HepG2 (cell line): ENCODE measurements at regions not wholly inside any gene's neighbourhood (a gene's known extent, or its start where the extent isn't known, plus 50 kb on each side); places are given as distances from the start of the nearest gene placed in this dataset.

Experiments used
- ATAC-seq: fragments of 200-7000 bp; cut with Tn5 transposase; 3 replicates; pipeline ENCODE4 v1.9.1; 2020; ENCODE audit warnings: mild to moderate bottlenecking, moderate library complexity
- BruUV-seq: library from RNA; stranded (reverse); fragments of 400-500 nt; replicated peaks from 2 replicates; lab custom pipeline; 2021; lab: Mats Ljungman, UMichigan
- CTCF ChIA-PET: fragments of 300-600 bp; formaldehyde crosslinking; extraction: SDS; loops from one replicate; lab custom pipeline; 2021; ENCODE audit warnings: low total read pairs, inconsistent platforms, low intra/inter-chr PET ratio; lab: Yijun Ruan, JAX
- POLR2A ChIA-PET: fragments of 350-600 bp; sonication (Branson Sonifier 250); formaldehyde crosslinking; loops from one replicate; lab custom pipeline; 2020; ENCODE audit warnings: antibody characterized with exemption, inconsistent platforms; lab: Yijun Ruan, JAX
- DNase-seq: peaks from one replicate; pipeline ENCODE4 v3.0.0-alpha.2; 2015; ENCODE audit warnings: low spot score
- FAIRE-seq: peaks from 3 replicates; lab custom pipeline; 2011; peaks lifted over from hg19 to GRCh38; lab: Jason Lieb, UNC
- H2AFZ ChIP-seq: one replicate; pipeline ENCODE4 v1.6.1; 2011; ENCODE audit warnings: low read length, inconsistent platforms
- H3K27ac ChIP-seq: fragments of 300-600 bp; 3 replicates; pipeline ENCODE4 v1.8.0; 2011; ENCODE audit warnings: mixed run types, mild to moderate bottlenecking, mixed read lengths, low read length, inconsistent platforms; ENCODE audit not compliant: insufficient read depth; ENCODE audit errors: extremely low read length
- H3K27me3 ChIP-seq, 2 experiments: fragments of 200-600 bp in 1 of 2; 2 replicates in 1 of 2; 3 replicates in 1 of 2; pipeline versions ENCODE4 v1.6.0 to v1.8.0; 2011; ENCODE audit warnings: low read length in 2 of 2, mild to moderate bottlenecking in 2 of 2, moderate library complexity in 2 of 2, inconsistent platforms in 1 of 2; ENCODE audit not compliant: insufficient read depth in 2 of 2, control insufficient read depth in 1 of 2
- H3K36me3 ChIP-seq, 2 experiments: fragments of 200-600 bp in 1 of 2; replicated peaks in 1 of 2; 2 replicates in 1 of 2; 3 replicates in 1 of 2; pipeline versions ENCODE4 v1.5.1 to v1.8.0; 2011; ENCODE audit warnings: low read length in 2 of 2, inconsistent platforms in 1 of 2; ENCODE audit not compliant: insufficient read depth in 2 of 2, control insufficient read depth in 1 of 2
- H3K4me1 ChIP-seq: 2 replicates; pipeline ENCODE4 v1.5.1; 2012; ENCODE audit warnings: low read length, inconsistent platforms; ENCODE audit not compliant: insufficient read depth
- H3K4me2 ChIP-seq: 2 replicates; pipeline ENCODE4 v1.6.0; 2011; ENCODE audit warnings: low read depth, low read length, inconsistent platforms
- H3K4me3 ChIP-seq, 3 experiments: fragments of 200-600 bp in 1 of 3; sonication (generic), shearing (Covaris generic) in 1 of 3; replicated peaks in 1 of 3; 2 replicates each; pipeline ENCODE4 v1.5.1; 2011 to 2016; ENCODE audit warnings: low read length in 3 of 3, inconsistent platforms in 2 of 3, low read depth in 2 of 3, mild to moderate bottlenecking in 2 of 3, control low read depth in 1 of 3, mixed read lengths in 1 of 3; ENCODE audit not compliant: insufficient read depth in 1 of 3
- H3K79me2 ChIP-seq: one replicate; pipeline ENCODE4 v1.6.1; 2011; ENCODE audit warnings: low read length, inconsistent platforms; ENCODE audit not compliant: insufficient read depth
- H3K9ac ChIP-seq: 2 replicates; pipeline ENCODE4 v1.6.0; 2011; ENCODE audit warnings: mild to moderate bottlenecking, low read depth, low read length, inconsistent platforms; ENCODE audit not compliant: insufficient read depth
- H3K9me3 ChIP-seq: 2 replicates; pipeline ENCODE4 v1.5.1; 2012; ENCODE audit warnings: mild to moderate bottlenecking, low read length
- H4K20me1 ChIP-seq: 2 replicates; pipeline ENCODE4 v1.6.0; 2011; ENCODE audit warnings: inconsistent platforms, mild to moderate bottlenecking, low read length, moderate library complexity; ENCODE audit not compliant: insufficient read depth
- ATF3 ChIP-seq: sonication (generic); formaldehyde crosslinking; IDR thresholded peaks from 2 replicates; pipeline ENCODE4 v1.4.0; 2020; ENCODE audit warnings: missing genetic modification reagents
- ELK4 ChIP-seq: sonication (generic); formaldehyde crosslinking; IDR thresholded peaks from 2 replicates; pipeline ENCODE4 v1.9.0; 2021; ENCODE audit warnings: missing genetic modification reagents, borderline replicate concordance
- FOXO4 ChIP-seq: sonication (generic); formaldehyde crosslinking; conservative IDR thresholded peaks from 2 replicates; pipeline ENCODE4 v1.8.1; 2023; ENCODE audit warnings: missing genetic modification reagents
- HMGXB3 ChIP-seq: sonication (generic); formaldehyde crosslinking; IDR thresholded peaks from 2 replicates; pipeline ENCODE4 v1.4.0; 2020; ENCODE audit warnings: missing genetic modification reagents, borderline replicate concordance
- KDM1A ChIP-seq: IDR thresholded peaks from 2 replicates; pipeline ENCODE4 v1.6.1; 2016; ENCODE audit warnings: missing compliant biosample characterization
- KLF6 ChIP-seq: IDR thresholded peaks from 2 replicates; pipeline ENCODE4 v1.8.0; 2016; ENCODE audit warnings: missing biosample characterization, missing genetic modification reagents
- SCMH1 ChIP-seq: sonication (generic); formaldehyde crosslinking; IDR thresholded peaks from 2 replicates; pipeline ENCODE4 v1.9.0; 2021; ENCODE audit warnings: missing genetic modification reagents, mild to moderate bottlenecking, borderline replicate concordance
- ZHX2 ChIP-seq, 2 experiments: sonication (generic) in 1 of 2; formaldehyde crosslinking in 1 of 2; IDR thresholded peaks; 2 replicates each; pipeline versions ENCODE4 v1.6.1 to v1.9.0; 2014 to 2022; ENCODE audit warnings: antibody characterized with exemption in 1 of 2, borderline replicate concordance in 1 of 2, inconsistent platforms in 1 of 2, low read depth in 1 of 2, missing genetic modification reagents in 1 of 2
- ZNF136 ChIP-seq: sonication (generic); formaldehyde crosslinking; IDR thresholded peaks from 2 replicates; pipeline ENCODE4 v1.8.1; 2022; ENCODE audit warnings: low read depth, mild to moderate bottlenecking, moderate library complexity, missing genetic modification reagents
- WGBS: methylation state at CpG from one replicate; pipeline ENCODE4 v1.1.6; 2017; ENCODE audit warnings: low lambda C conversion rate; 5-methylcytosine and 5-hydroxymethylcytosine counted together
- in situ Hi-C: cut with HindIII; loops from 2 replicates; pipeline ENCODE4 v1.10.0; 2017; ENCODE audit warnings: low pct_unique_long_range_greater_than_20kb; ENCODE audit not compliant: extremely low pct_ligation_motif_present
- intact Hi-C: fragments of 100-400 bp; cut with micrococcal nuclease; formaldehyde crosslinking; loops from one replicate; pipeline ENCODE4 v1.10.0; 2022; ENCODE audit not compliant: unreplicated experiment

DNA sequence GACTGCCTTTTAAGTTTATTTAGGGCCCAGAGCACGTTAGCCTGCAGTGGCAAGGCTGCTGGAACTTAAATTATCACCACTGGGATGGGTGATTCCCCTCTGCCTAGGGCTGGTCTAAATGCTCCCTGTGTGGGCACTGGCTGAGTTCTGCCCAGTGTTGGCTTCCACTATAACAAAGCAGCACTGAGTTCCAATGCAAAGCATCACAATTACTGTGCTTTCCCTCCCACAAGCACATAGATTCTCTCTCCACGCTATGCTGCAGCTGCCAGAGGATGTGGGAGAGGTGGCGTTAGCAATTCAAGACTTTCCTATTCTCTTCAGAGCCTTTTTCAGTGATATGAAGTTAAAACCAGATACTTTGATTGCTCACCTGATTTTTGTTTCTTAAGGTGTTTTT lies 328.9 kb upstream of the DDX18 start:
- ChIA-PET POLR2A (no interaction called here), CTCF (no interaction called here)
- no TSS peak for BruUV-seq
- DNase-seq = no peak
- ATAC-seq = no peak
- no peak for FAIRE-seq
- Histone ChIP-seq H3K4me2 (no peak overlapping the region), H3K4me1 (no peaks in the 10 kb centered on the region), H3K27me3 (no peaks in the 10 kb centered on the region), H3K9me3 (peaks cover 3% of the 10 kb centered on the region; the same call in 1 of the 2 replicates), H4K20me1 (no peaks in the 10 kb centered on the region), H3K79me2 (no peaks in the 10 kb centered on the region), H3K27ac (no peak overlapping the region), H3K36me3 (no peaks in the 10 kb centered on the region), H3K4me3 (no peak overlapping the region), H2AFZ (no peak overlapping the region), H3K9ac (no peak overlapping the region)
- in situ Hi-C loops = no loop called here
- WGBS = 0% methylated on average over 3 of the region's 3 CpGs
- intact Hi-C loops = no loop called here
- TF ChIP-seq KDM1A (CRISPR knock-in tag) = no peak
- TF ChIP-seq ELK4 (CRISPR knock-in tag) = no peak
- TF ChIP-seq KLF6 (CRISPR knock-in tag) = no peak
- no peak for TF ChIP-seq FOXO4 (CRISPR knock-in tag)
- no peak for TF ChIP-seq SCMH1 (CRISPR knock-in tag)
- no peak for TF ChIP-seq HMGXB3 (CRISPR knock-in tag)
- no peak for TF ChIP-seq ATF3 (CRISPR knock-in tag)
- TF ChIP-seq ZNF136 (CRISPR knock-in tag) = no peak
- TF ChIP-seq ZHX2 (IDR thresholded peaks at IDR 0.05; ENCODE audit: low read depth) = no peak
- TF ChIP-seq ZHX2 (CRISPR knock-in tag; IDR thresholded peaks at IDR 0.05; ENCODE audit: borderline replicate concordance) = no peak
